Heart right ventricle (tissue), 16 donors: ENCODE measurements at regions not wholly inside any gene's neighbourhood (a gene's known extent, or its start where the extent isn't known, plus 50 kb on each side); places are given as distances from the start of the nearest gene placed in this dataset.
"Not testable (repeated sequence)": the region's sequence is repeated elsewhere in the genome, so short reads cannot be mapped to it uniquely, and the experiment has no call there.

Source experiments
- ATAC-seq, 8 donors: fragments of 200-7000 bp; cut with Tn5 transposase; one replicate each; pipeline ENCODE4 v1.9.1; 2020; ENCODE audit warnings: mild to moderate bottlenecking in 8 of 8, moderate library complexity in 8 of 8, moderate number of reproducible peaks in 1 of 8
- DNase-seq, 2 donors: peaks; one replicate each; pipeline ENCODE4 v3.0.0-alpha.2; 2020
- H3K27ac ChIP-seq, 10 donors: fragments of 200-600 bp; sonication (generic) in 2 of 10; one replicate each; pipeline versions ENCODE4 v1.5.0 to v1.8.0; 2020 to 2022; ENCODE audit warnings: mild to moderate bottlenecking in 3 of 10
- H3K27me3 ChIP-seq, 7 donors: fragments of 200-600 bp; one replicate each; pipeline ENCODE4 v1.8.0; 2021 to 2022; ENCODE audit warnings: mild to moderate bottlenecking in 2 of 7
- H3K36me3 ChIP-seq, 9 donors: fragments of 200-600 bp; sonication (generic) in 1 of 9; one replicate each; pipeline versions ENCODE4 v1.5.0 to v1.8.0; 2020 to 2022; ENCODE audit warnings: mild to moderate bottlenecking in 2 of 9
- H3K4me1 ChIP-seq, 9 donors: fragments of 200-600 bp; sonication (generic) in 1 of 9; one replicate each; pipeline versions ENCODE4 v1.5.0 to v1.8.0; 2020 to 2022; ENCODE audit warnings: mild to moderate bottlenecking in 4 of 9
- H3K4me3 ChIP-seq, 10 donors: fragments of 200-600 bp; sonication (generic) in 2 of 10; one replicate each; pipeline versions ENCODE4 v1.5.0 to v1.8.0; 2020 to 2022; ENCODE audit warnings: mild to moderate bottlenecking in 7 of 10, moderate library complexity in 2 of 10
- H3K9me3 ChIP-seq, 11 donors: fragments of 200-600 bp in 10 of 11; sonication (generic) in 2 of 11; one replicate each; pipeline versions ENCODE4 v1.5.0 to v1.8.0; 2013 to 2022; ENCODE audit warnings: mild to moderate bottlenecking in 2 of 11, control low read depth in 1 of 11, moderate library complexity in 1 of 11
- CTCF ChIP-seq, 9 donors: fragments of 200-600 bp; sonication (generic) in 2 of 9; IDR thresholded peaks; one replicate each; pipeline versions ENCODE4 v1.5.0 to v1.8.0; 2021 to 2022; ENCODE audit warnings: antibody characterized with exemption in 9 of 9, mild to moderate bottlenecking in 5 of 9, moderate library complexity in 1 of 9
- WGBS, 2 donors: extraction: QIAGEN DNeasy Blood & Tissue Kit; methylation state at CpG; one replicate each; pipeline ENCODE4 v1.1.7; 2013; ENCODE audit warnings: inconsistent platforms in 1 of 2; 5-methylcytosine and 5-hydroxymethylcytosine counted together
- intact Hi-C, 10 donors: fragments of 100-400 bp; cut with DNase I; formaldehyde crosslinking; loops; one replicate each; pipeline versions ENCODE4 v1.11.1 to v1.14.2; 2022
- donor health status: Arrhythmogenic right ventricular cardiomyopathy.
- donor health status: ischemic (EF 13 %, LVEDD 7.1; RV severe dilation, severe dysfunction).
- donor health status: healthy with polysubstance abuse.
- donor health status: DM: no; HTN: yes; CAD: no.
- donor health status: DM: no; HTN: no; CAD: no.
- donor health status: ischemic (EF 25% LVEDD 6.9; RV normal size, moderate dysfunction).
- donor health status: ischemic (EF 25% LVEDD 5.7; RV mildly dilated, moderate dysfunction).
- donor health status: healthy.
- donor health status: DM: yes; HTN: yes; CAD: no.
- donor health status: Ischemic cardiomyopathy.
- donor health status: ischemic (EF 35%, LVEDD 5.7; RV mildly dilated, moderate dysfunction).
- donor health status: nonischemic (EF 11% LVEDD 7.7; RV severe dilation, severe dysfunction).
- donor health status: DM: yes; HTN: yes; CAD: no.
- donor health status: PGD.
- donor health status: ischemic (EF 29% LVEDD 5.4; RV normal size, mild dysfunction).
- donor health status: nonischemic (EF 23%, LVEDD 6.1; RV moderate dilation, normal function).

GRCh38 chr1:173268261-173268660 lies 61.1 kb upstream of the TNFSF4 start:
- intact Hi-C loops, result no loop called here
- no peaks in the 10 kb centered on the region for H3K36me3 ChIP-seq
- no peaks in the 10 kb centered on the region for H3K4me1 ChIP-seq
- no peaks in the 10 kb centered on the region for H3K27me3 ChIP-seq
- no peaks in the 10 kb centered on the region for H3K9me3 ChIP-seq
- no peak overlapping the region for H3K4me3 ChIP-seq
- H3K27ac ChIP-seq, result no peak overlapping the region
- ATAC-seq (no peak), DNase-seq (no peak)
- TF ChIP-seq CTCF (IDR thresholded peaks at IDR 0.05), result no peak
- WGBS, 2 donors, result 100% methylated on average over 1 of the region's 1 CpG

DNA sequence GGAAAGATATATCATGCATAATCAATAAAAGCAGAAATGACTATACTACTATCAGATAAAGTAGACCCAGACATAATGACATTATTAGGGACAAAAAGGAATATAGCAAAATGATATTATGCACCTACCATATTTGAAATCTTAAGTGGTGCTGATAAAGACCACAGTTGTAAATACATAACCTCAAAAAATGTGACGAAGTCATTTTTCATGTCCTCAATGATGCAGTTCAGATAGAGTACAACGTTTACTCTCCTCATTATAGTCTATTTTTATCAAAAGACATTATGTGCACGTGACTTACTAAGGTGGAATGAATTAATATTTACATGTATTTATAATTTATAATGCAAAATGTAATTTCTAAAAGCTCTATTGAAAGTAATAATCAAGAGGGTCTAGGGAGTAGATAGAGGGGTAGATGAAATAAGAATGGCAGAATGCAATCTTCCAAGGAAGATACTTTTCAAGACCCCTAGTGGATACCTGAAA lies 61.7 kb upstream of the TNFSF4 start:
- 70 to 72% methylated on average over 3 of the region's 3 CpGs for WGBS, 2 donors

DNA sequence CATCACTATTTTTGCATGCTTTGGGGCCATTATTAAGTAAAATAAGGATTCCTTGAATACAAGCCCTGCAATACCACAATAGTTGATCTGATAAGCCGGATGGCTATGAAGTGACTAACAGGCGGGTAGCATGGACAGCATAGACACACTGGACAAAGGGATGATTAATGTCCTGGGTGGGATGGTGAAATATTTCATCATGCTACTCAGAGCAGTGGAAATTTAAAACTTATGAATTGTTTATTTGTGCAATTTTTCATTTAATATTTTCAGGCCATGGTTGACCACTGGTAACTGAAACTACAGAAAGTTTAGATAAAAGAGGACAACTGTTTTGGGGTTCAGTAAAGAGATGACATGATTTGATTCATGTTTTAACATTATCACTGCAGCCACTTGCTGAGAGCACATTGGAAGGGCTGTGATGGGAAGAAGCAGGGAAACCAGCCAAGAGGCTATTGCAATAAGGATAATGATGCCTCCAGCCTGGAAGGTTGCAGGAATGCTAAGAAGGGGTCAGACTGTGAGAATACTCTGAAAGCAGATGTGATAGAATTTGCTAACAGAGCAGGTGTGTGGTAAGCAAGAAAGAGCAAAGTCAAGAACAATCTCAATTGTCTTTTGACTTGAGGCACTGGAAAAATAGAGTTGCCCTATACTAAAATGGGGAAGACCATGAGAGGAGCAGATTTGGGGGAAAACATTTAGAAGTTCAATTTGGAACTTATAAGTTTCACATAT lies 62.5 kb upstream of the TNFSF4 start:
- Histone ChIP-seq H3K9me3 (no peaks in the 10 kb centered on the region), H3K27me3 (no peaks in the 10 kb centered on the region), H3K4me3 (no peak overlapping the region), H3K4me1 (no peaks in the 10 kb centered on the region), H3K27ac (no peak overlapping the region), H3K36me3 (no peaks in the 10 kb centered on the region)
- intact Hi-C loops, result no loop called here
- no peak for TF ChIP-seq CTCF (IDR thresholded peaks at IDR 0.05)
- DNase-seq, result no peak
- WGBS, 2 donors, result 74 to 81% methylated on average over 2 of the region's 2 CpGs
- no peak for ATAC-seq

More for the DNA sequence above, 61.7 kb upstream of the TNFSF4 start:
- no peaks in the 10 kb centered on the region for H3K36me3 ChIP-seq
- ATAC-seq (no peak), DNase-seq (no peak)
- no peaks in the 10 kb centered on the region for H3K9me3 ChIP-seq
- no peak overlapping the region for H3K27ac ChIP-seq
- no peaks in the 10 kb centered on the region for H3K27me3 ChIP-seq
- no peak overlapping the region for H3K4me3 ChIP-seq
- intact Hi-C loops, result no loop called here
- H3K4me1 ChIP-seq, result no peaks in the 10 kb centered on the region
- TF ChIP-seq CTCF (IDR thresholded peaks at IDR 0.05), result no peak

- Histone ChIP-seq H3K36me3 (no peaks in the 10 kb centered on the region), H3K27ac (no peak overlapping the region), H3K4me3 (no peak overlapping the region), H3K4me1 (no peaks in the 10 kb centered on the region), H3K27me3 (no peaks in the 10 kb centered on the region), H3K9me3 (no peaks in the 10 kb centered on the region)
- 79 to 89% methylated on average over 2 of the region's 2 CpGs for WGBS, 2 donors
- DNase-seq (no peak), ATAC-seq (no peak)
- TF ChIP-seq CTCF (IDR thresholded peaks at IDR 0.05), result no peak
- intact Hi-C loops, result no loop called here
Observed at GRCh38 chr1:173270243-173270642, 63.1 kb upstream of the TNFSF4 start.

GRCh38 chr1:173271021-173271420 lies 63.9 kb upstream of the TNFSF4 start:
- H3K4me1 ChIP-seq, H3K27me3 ChIP-seq, H3K9me3 ChIP-seq, H3K4me3 ChIP-seq, ATAC-seq, H3K36me3 ChIP-seq, intact Hi-C loops, H3K27ac ChIP-seq, DNase-seq: not testable (repeated sequence)
- 95 to 96% methylated on average over 1 of the region's 1 CpG for WGBS, 2 donors
